ENCODE measurements at regions not wholly inside any gene's neighbourhood (a gene's known extent, or its start where the extent isn't known, plus 50 kb on each side); places are given as distances from the start of the nearest gene placed in this dataset.

DNA sequence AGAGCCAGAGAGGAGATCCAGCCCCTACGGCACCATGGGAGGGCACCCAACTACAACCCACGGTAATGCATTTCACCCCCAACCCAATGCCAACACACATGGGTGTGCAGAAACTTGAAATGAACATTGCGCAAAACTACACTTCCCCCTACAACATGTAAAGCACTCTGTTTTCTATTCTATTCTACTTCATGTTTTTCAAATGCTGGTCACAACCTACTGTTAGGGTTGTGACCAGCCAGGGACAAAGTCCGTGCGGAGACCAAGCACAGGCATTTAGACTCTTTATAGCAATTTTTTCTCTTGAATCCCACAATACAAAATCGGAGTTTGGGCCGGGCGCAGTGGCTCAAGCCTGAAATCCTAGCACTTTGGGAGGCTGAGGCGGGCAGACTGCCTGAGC, 90.6 kb downstream of the MRPL14 start:
- TF ChIP-seq, protein P1, sequence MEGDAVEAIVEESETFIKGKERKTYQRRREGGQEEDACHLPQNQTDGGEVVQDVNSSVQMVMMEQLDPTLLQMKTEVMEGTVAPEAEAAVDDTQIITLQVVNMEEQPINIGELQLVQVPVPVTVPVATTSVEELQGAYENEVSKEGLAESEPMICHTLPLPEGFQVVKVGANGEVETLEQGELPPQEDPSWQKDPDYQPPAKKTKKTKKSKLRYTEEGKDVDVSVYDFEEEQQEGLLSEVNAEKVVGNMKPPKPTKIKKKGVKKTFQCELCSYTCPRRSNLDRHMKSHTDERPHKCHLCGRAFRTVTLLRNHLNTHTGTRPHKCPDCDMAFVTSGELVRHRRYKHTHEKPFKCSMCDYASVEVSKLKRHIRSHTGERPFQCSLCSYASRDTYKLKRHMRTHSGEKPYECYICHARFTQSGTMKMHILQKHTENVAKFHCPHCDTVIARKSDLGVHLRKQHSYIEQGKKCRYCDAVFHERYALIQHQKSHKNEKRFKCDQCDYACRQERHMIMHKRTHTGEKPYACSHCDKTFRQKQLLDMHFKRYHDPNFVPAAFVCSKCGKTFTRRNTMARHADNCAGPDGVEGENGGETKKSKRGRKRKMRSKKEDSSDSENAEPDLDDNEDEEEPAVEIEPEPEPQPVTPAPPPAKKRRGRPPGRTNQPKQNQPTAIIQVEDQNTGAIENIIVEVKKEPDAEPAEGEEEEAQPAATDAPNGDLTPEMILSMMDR (IDR thresholded peaks at IDR 0.05; ENCODE audit: borderline replicate concordance, extremely low read depth, low read length, poor library complexity, severe bottlenecking) = no peak
- TF ChIP-seq EZH2 (IDR thresholded peaks at IDR 0.05; ENCODE audit: borderline replicate concordance, low read depth, low read length, severe bottlenecking) = no peak

Data from DND-41 (cell line).